SK-N-SH (cell line): ENCODE measurements at regions not wholly inside any gene's neighbourhood (a gene's known extent, or its start where the extent isn't known, plus 50 kb on each side); places are given as distances from the start of the nearest gene placed in this dataset.

Experiments
- ELF1 ChIP-seq: IDR thresholded peaks from 2 replicates; pipeline ENCODE4 v1.4.0; 2012
- EP300 ChIP-seq, 2 experiments: IDR thresholded peaks; 2 replicates each; pipeline versions ENCODE4 v1.4.0 to v1.6.1; 2012; ENCODE audit warnings: borderline replicate concordance in 1 of 2, low read depth in 1 of 2, low read length in 1 of 2
- FOSL2 ChIP-seq: IDR thresholded peaks from 2 replicates; pipeline ENCODE4 v1.4.0; 2012; ENCODE audit warnings: low read depth, mild to moderate bottlenecking, moderate library complexity, borderline replicate concordance
- TCF12 ChIP-seq: IDR thresholded peaks from 2 replicates; pipeline ENCODE4 v1.4.0; 2012
- TEAD4 ChIP-seq: IDR thresholded peaks from 2 replicates; pipeline ENCODE4 v1.4.0; 2012; ENCODE audit warnings: mild to moderate bottlenecking, borderline replicate concordance; ENCODE audit not compliant: insufficient read depth
- TF ChIP-seq, protein P1 (sequence below): fragments of 200-600 bp; sonication (generic); IDR thresholded peaks from 2 replicates; pipeline ENCODE4 v1.6.1; 2017; ENCODE audit warnings: antibody characterized with exemption, mild to moderate bottlenecking, moderate library complexity

GRCh38 chr9:13555516-13555915 is 276.0 kb upstream of the MPDZ start:
- TF ChIP-seq FOSL2 (no peak), TCF12 (no peak), ELF1 (no peak), TEAD4 (no peak), EP300 (IDR thresholded peaks at IDR 0.05; ENCODE audit: borderline replicate concordance in 1 of 2, low read depth in 1 of 2, low read length in 1 of 2) (no peak)
- TF ChIP-seq, protein P1, sequence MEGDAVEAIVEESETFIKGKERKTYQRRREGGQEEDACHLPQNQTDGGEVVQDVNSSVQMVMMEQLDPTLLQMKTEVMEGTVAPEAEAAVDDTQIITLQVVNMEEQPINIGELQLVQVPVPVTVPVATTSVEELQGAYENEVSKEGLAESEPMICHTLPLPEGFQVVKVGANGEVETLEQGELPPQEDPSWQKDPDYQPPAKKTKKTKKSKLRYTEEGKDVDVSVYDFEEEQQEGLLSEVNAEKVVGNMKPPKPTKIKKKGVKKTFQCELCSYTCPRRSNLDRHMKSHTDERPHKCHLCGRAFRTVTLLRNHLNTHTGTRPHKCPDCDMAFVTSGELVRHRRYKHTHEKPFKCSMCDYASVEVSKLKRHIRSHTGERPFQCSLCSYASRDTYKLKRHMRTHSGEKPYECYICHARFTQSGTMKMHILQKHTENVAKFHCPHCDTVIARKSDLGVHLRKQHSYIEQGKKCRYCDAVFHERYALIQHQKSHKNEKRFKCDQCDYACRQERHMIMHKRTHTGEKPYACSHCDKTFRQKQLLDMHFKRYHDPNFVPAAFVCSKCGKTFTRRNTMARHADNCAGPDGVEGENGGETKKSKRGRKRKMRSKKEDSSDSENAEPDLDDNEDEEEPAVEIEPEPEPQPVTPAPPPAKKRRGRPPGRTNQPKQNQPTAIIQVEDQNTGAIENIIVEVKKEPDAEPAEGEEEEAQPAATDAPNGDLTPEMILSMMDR = no peak
